Stimulated activated naive CD8-positive, alpha-beta T cell treated with anti-CD3 and anti-CD28 coated beads, Interleukin-15, Interleukin-2, amounts not matched to agents 100 ng/mL and 50 ng/mL, for 24 hours (primary cell): ENCODE measurements at regions not wholly inside any gene's neighbourhood (a gene's known extent, or its start where the extent isn't known, plus 50 kb on each side); places are given as distances from the start of the nearest gene placed in this dataset.

Experiments used
- H3K27ac Mint-ChIP-seq: one replicate; pipeline ENCODE4 v1.8.0; 2021; ENCODE audit warnings: mild to moderate bottlenecking, mixed read lengths
- H3K27me3 Mint-ChIP-seq: one replicate; pipeline ENCODE4 v1.8.0; 2021; ENCODE audit warnings: mixed read lengths
- H3K36me3 Mint-ChIP-seq: one replicate; pipeline ENCODE4 v1.8.0; 2021; ENCODE audit warnings: low read depth, mixed read lengths
- H3K4me1 Mint-ChIP-seq: one replicate; pipeline ENCODE4 v1.8.0; 2021; ENCODE audit warnings: low read depth, mixed read lengths
- H3K4me3 Mint-ChIP-seq: one replicate; pipeline ENCODE4 v1.8.0; 2021; ENCODE audit warnings: mild to moderate bottlenecking, mixed read lengths
- H3K9me3 Mint-ChIP-seq: one replicate; pipeline ENCODE4 v1.8.0; 2021; ENCODE audit warnings: mixed read lengths

DNA sequence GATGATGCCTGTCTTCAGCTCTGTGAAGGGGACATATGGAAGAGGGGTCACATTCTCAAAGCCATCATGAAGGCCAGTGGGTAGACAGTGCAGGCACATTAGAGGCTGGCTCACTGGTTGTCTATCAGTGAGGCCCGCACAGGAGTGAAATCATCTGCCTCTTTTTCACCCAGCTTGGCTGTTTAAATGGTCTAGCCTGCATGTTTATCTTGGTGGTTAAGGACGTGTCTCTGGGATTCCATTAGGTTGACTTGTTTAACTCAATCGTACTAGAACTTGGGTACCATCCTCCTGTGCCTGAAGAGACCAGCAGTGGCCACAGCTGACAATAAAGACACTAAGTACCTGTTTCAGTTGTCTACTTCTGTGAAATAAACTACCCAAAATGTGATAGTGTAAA is 219.3 kb downstream of the PLPP3 start:
- Mint-ChIP-seq H3K4me3 (no peak overlapping the region), H3K36me3 (no peaks in the 10 kb centered on the region), H3K4me1 (no peaks in the 10 kb centered on the region), H3K27me3 (peaks cover 4% of the 10 kb centered on the region), H3K9me3 (no peaks in the 10 kb centered on the region), H3K27ac (no peak overlapping the region)

DNA sequence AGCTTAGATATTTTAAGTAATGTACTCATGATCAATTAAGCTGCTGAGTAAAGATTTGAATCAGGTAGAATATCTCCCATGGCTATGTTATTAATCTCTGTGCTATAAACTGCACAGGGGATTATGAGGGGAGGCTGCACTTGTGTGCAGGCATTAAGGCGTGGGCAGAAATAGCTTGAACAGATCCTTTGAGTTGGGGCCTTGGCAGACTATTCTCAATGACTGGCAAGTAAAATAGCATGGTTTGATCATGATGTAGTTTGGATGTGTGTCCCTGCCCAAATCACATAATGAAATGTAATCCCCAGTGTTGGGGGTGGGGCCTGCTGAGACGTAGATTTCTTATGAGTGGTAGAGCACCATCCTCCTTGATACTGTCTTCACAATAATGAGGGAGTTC is 220.3 kb downstream of the PLPP3 start:
- peaks cover 4% of the 10 kb centered on the region for H3K27me3 Mint-ChIP-seq
- no peak overlapping the region for H3K27ac Mint-ChIP-seq
- H3K4me3 Mint-ChIP-seq = no peak overlapping the region
- H3K9me3 Mint-ChIP-seq = no peaks in the 10 kb centered on the region
- H3K4me1 Mint-ChIP-seq = no peaks in the 10 kb centered on the region
- H3K36me3 Mint-ChIP-seq = no peaks in the 10 kb centered on the region

DNA sequence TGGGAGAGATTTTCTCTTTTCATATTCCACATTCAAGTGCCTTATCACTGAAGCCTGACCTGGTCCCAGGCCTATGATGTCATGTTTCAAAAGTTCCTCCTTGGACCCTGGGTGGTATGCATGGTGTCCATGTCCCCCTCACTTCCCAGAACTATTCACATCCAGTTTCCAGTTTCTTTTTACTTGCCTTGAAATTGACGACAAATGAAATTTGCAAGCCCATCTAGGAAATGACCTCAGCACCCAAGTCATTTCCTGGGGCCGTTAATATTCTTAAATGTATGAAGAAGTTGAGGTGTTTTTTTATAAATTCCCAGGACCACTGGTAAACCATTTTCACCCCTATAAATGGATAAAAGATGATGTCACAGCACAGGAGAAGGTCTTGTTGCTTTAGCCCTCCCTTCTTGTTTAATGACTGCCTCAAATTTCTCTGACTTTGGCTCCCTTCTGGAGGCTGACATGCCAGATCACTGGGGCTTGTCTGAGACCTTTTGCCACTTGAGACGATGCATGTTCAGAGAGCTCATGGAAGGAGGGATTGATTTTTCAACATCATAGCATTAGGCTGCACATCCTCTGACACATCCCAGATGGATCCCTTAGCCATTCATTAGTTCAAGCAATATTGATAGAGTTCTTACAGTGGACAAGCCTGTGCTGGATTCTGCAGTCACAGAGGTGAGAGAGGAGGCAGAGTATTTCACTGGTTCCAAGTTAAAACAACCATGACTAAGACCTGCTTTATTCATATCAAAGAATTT is 221.3 kb downstream of the PLPP3 start:
- H3K9me3 Mint-ChIP-seq = no peaks in the 10 kb centered on the region
- peaks cover 6% of the 10 kb centered on the region for H3K27me3 Mint-ChIP-seq
- no peaks in the 10 kb centered on the region for H3K4me1 Mint-ChIP-seq
- no peak overlapping the region for H3K4me3 Mint-ChIP-seq
- no peaks in the 10 kb centered on the region for H3K36me3 Mint-ChIP-seq
- no peak overlapping the region for H3K27ac Mint-ChIP-seq

DNA sequence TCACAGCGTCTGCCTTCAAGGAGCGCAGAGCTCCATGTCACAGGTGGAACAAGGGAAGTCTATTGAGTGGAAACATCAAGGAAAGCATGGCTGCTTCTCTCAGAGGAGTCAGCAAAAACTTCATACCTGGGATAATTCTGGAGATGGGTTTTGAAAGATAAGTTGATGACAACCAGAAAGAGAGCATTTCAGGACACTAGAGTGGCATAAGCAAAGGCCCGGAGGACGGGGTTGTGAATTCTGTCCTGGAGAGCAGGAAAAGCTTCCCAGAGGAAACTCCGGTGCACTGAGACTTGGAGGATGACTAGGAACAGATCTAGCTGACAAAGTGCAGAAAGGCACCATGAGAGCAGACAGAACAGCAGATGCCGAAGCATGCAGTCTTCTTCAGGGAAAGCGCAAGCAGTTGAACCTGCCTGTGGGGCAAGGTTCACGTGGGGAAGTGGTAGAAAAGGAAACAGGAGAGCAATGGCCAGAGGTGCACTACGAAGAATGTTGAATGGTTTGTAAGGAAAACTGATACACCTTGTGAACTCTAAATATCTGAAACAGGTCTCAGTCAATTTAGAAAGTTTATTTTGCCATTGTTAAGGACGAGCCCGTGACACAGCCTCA is 222.9 kb downstream of the PLPP3 start:
- H3K27me3 Mint-ChIP-seq = peaks cover 7% of the 10 kb centered on the region
- no peaks in the 10 kb centered on the region for H3K4me1 Mint-ChIP-seq
- H3K27ac Mint-ChIP-seq = no peak overlapping the region
- no peaks in the 10 kb centered on the region for H3K9me3 Mint-ChIP-seq
- no peaks in the 10 kb centered on the region for H3K36me3 Mint-ChIP-seq
- no peak overlapping the region for H3K4me3 Mint-ChIP-seq

DNA sequence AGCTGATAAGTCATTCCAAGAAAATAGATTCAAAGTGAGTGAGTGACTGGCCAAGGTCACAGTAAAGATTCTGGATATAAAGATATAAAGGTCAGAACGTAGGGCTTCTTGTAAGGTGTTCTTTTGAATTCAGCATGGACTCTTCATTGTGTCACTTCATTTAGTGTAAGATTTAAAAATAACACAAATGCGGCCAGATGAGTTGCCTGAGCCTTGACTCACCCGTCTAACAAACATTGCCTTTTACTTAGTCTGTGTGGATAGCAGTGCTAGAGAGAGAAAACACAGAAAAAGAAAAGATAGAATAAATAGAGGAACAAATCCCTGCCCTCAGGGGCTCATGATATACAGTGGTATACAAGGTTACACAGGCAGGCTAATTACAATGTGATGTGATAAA is 223.4 kb downstream of the PLPP3 start:
- H3K27ac Mint-ChIP-seq = no peak overlapping the region
- H3K27me3 Mint-ChIP-seq = peaks cover 7% of the 10 kb centered on the region
- no peaks in the 10 kb centered on the region for H3K4me1 Mint-ChIP-seq

DNA sequence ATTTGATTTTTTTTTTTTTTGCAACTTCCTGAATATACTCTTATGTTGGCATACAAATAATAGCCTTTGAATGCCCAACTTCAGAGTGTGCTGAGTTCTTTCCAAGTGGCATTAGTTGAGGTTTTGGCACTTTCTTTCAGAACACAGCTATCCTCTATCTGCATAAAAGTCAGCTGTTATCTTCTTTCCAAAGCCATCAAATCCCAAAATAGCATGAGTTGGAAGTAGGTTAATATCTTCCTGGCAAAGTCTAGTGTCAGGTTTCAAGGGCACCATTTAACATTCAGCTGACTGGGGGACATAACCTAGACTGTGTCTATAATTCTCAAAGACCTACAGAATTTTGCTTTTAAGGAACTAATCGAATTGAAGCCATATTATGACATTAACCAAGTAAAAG is 223.9 kb downstream of the PLPP3 start:
- Mint-ChIP-seq H3K4me1 (no peaks in the 10 kb centered on the region), H3K36me3 (no peaks in the 10 kb centered on the region), H3K27me3 (peaks cover 7% of the 10 kb centered on the region)

More for the DNA sequence above, 223.4 kb downstream of the PLPP3 start:
- H3K36me3 Mint-ChIP-seq = no peaks in the 10 kb centered on the region
- no peaks in the 10 kb centered on the region for H3K9me3 Mint-ChIP-seq
- H3K4me3 Mint-ChIP-seq = no peak overlapping the region

DNA sequence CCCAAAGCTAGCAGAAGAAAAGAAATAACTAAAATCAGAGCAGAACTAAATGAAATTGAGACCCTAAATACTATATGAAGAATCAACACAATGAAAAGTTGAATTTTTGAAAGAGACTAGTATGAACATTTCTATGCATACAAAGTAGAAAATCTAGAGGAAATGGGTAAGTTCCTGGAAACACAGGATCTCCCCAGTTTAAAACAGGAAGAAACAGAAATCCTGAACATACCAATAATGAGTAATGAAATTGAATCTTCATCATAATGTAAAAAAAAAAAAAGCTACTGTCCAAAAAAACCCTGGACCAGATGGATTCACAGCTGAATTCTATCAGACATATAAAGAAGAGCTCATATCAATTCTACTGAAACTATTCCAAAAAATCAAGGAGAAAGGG is 233.5 kb downstream of the PLPP3 start:
- Mint-ChIP-seq H3K4me1 (no peaks in the 10 kb centered on the region), H3K4me3 (no peak overlapping the region)

More for the DNA sequence above, 223.9 kb downstream of the PLPP3 start:
- H3K9me3 Mint-ChIP-seq = no peaks in the 10 kb centered on the region
- no peak overlapping the region for H3K27ac Mint-ChIP-seq
- no peak overlapping the region for H3K4me3 Mint-ChIP-seq

DNA sequence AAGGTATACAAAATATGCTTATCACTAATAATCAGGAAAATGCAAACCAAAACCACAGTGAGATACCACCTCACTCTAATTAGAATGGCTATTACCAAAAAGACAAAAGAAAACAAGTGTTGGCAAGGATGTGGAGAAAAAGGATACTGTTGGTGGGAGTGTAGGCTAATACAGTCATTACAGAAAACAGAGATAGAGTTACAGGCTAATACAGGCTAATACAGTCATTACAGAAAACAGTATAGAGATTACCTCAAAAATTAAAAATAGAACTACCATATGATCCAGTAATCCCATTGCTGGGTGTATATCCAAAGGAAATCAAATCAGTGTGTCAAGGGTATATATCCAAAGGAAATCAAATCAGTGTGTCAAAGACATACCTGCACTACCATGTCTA is 238.4 kb downstream of the PLPP3 start:
- H3K36me3 Mint-ChIP-seq = no peaks in the 10 kb centered on the region
- no peak overlapping the region for H3K4me3 Mint-ChIP-seq
- H3K27ac Mint-ChIP-seq = no peak overlapping the region
- H3K4me1 Mint-ChIP-seq = no peaks in the 10 kb centered on the region
- peaks cover 11% of the 10 kb centered on the region for H3K27me3 Mint-ChIP-seq
- peaks cover 15% of the 10 kb centered on the region for H3K9me3 Mint-ChIP-seq

More for the DNA sequence above, 233.5 kb downstream of the PLPP3 start:
- Mint-ChIP-seq H3K27me3 (peaks cover 7% of the 10 kb centered on the region), H3K36me3 (no peaks in the 10 kb centered on the region), H3K9me3 (peaks cover 21% of the 10 kb centered on the region), H3K27ac (no peak overlapping the region)

DNA sequence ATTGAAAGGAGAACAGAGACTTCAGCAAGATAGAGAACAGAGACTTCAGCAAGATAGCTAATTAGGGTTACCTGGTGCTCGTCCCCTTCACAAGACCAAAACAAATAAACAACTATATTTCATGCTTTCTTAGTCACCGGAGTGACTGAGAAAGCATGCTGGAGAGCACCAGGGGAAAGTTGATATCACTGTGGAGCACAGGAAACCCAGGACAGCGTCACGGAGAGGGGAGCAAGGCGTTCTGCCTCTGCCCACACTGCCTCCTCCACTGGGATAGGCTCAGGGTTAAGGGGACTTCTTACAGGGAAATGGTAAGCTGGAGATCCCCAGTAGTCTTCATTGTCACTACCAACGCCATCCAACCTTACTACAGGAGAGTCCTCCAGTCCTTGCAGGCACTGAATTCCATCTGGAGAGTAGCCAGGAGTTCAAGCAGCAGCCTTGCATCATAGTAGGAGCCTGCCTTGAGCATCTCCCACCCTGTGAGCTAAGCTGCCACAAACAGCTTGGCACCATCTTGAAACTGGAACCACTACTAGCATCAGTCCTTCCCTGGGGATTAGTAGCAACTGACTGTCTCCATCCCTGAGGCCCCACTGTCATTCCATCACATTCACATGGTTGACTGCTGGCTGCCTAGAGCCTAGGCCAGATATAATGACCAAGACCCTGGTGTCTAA is 239.4 kb downstream of the PLPP3 start:
- no peak overlapping the region for H3K27ac Mint-ChIP-seq
- H3K27me3 Mint-ChIP-seq = peaks cover 11% of the 10 kb centered on the region
- H3K36me3 Mint-ChIP-seq = no peaks in the 10 kb centered on the region
- H3K4me3 Mint-ChIP-seq = no peak overlapping the region
- H3K9me3 Mint-ChIP-seq = peaks cover 11% of the 10 kb centered on the region
- H3K4me1 Mint-ChIP-seq = no peaks in the 10 kb centered on the region

DNA sequence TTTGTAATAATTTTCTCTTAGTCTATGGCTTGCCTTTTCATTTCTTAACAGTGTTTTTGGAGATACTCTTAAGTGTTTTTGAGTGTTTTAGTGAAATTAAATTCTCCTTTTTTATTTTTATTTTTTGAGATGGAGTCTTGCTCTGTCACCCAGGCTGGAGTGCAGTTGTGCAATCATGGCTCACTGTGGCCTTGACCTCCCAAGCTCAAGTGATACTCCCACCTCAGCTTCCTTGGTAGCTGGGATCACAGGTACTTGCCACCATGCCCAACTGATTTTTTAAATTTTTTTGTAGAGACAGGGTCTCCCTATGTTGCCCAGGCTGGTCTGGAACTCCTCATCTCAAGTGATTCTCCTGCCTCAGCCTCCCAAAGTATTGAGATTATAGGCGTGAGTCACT is 240.3 kb downstream of the PLPP3 start:
- no peaks in the 10 kb centered on the region for H3K4me1 Mint-ChIP-seq
- H3K27me3 Mint-ChIP-seq = peaks cover 11% of the 10 kb centered on the region
- H3K9me3 Mint-ChIP-seq = peaks cover 5% of the 10 kb centered on the region
- no peak overlapping the region for H3K27ac Mint-ChIP-seq
- H3K4me3 Mint-ChIP-seq = no peak overlapping the region
- H3K36me3 Mint-ChIP-seq = no peaks in the 10 kb centered on the region

DNA sequence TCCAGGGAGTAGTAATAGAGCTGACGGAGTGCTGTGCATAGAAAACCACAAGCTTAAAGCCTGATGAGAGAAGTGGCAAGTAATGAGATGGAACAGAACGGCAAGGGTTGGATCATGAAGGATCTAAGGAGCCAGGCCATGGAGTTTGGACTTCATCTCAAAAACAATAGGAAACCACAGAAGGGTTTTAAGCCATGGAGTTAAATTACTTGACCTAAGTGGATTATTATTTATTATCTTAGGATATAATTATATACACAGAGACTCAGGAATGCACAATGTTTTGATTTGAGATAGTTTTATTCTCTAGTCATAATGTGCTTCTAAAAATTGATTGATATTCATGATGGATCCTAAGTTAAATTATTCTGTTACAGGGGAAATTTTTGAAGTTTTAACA is 242.4 kb downstream of the PLPP3 start:
- Mint-ChIP-seq H3K9me3 (peaks cover 4% of the 10 kb centered on the region), H3K4me1 (no peaks in the 10 kb centered on the region), H3K36me3 (no peaks in the 10 kb centered on the region), H3K27ac (no peak overlapping the region), H3K4me3 (no peak overlapping the region), H3K27me3 (peaks cover 11% of the 10 kb centered on the region)

DNA sequence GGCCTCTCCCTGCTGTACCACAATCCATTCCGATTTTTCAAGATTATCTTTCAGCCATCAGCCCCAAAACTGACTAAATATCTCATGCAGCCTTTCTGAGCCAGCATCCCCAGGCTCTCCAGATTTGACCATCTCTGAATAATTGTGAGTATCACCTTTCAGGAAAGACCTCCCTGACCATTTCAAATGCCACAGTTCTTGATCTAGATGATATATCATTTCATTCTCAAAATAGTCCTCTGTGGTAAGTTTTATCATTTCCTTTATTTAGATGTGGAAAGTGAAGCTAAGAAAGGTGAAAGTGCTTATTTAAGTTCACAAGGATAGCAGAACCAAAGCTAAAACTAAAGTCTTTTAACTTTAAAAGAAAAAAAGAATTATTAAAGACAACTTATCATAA is 244.0 kb downstream of the PLPP3 start:
- Mint-ChIP-seq H3K4me1 (peaks cover 2% of the 10 kb centered on the region), H3K4me3 (no peak overlapping the region), H3K36me3 (no peaks in the 10 kb centered on the region), H3K27me3 (no peaks in the 10 kb centered on the region), H3K9me3 (peaks cover 2% of the 10 kb centered on the region), H3K27ac (no peak overlapping the region)

DNA sequence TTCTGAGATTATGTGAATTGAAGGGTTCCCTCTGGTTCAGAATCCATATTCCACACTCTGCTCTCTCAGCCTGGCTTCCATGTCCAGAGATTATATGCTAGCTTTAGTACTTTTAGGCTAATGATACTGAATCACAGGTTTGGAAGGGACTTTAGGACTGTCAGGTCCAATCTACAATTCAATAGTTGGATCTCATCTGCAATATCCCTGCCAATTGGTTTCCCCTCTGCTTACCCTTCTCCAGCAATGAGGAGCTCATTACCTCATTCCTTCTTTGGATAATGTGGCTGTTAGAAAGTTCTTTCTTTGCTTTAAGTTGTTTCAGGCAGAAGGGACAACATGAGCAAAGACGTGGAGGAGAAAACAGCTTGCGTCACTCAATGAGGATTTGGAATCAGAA is 245.3 kb downstream of the PLPP3 start:
- Mint-ChIP-seq H3K9me3 (peaks cover 4% of the 10 kb centered on the region), H3K27me3 (no peaks in the 10 kb centered on the region), H3K4me3 (no peak overlapping the region), H3K27ac (no peak overlapping the region), H3K4me1 (peaks cover 5% of the 10 kb centered on the region), H3K36me3 (no peaks in the 10 kb centered on the region)

DNA sequence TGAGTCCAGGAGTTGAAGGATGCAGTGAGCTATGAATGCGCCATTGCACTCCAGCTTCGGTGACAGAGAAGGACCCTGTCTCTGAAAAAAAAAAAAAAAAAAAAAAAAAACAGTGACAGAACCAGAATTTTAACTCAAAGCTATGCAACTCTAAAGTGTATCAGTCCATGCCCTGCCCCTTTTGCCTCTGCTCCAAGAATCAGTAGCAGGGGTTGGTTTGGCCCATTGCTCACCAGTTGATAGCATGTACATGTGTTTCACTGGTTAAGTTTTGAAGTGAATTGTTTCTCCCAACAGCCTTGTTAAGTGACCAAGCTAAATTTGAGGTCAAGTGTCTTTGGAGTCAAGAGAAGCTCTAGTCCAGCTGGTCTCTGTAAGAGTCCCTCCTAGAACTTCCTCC is 245.9 kb downstream of the PLPP3 start:
- H3K27ac Mint-ChIP-seq = no peak overlapping the region
- H3K4me1 Mint-ChIP-seq = peaks cover 5% of the 10 kb centered on the region
- H3K27me3 Mint-ChIP-seq = no peaks in the 10 kb centered on the region
- H3K36me3 Mint-ChIP-seq = no peaks in the 10 kb centered on the region
- peaks cover 4% of the 10 kb centered on the region for H3K9me3 Mint-ChIP-seq
- no peak overlapping the region for H3K4me3 Mint-ChIP-seq

DNA sequence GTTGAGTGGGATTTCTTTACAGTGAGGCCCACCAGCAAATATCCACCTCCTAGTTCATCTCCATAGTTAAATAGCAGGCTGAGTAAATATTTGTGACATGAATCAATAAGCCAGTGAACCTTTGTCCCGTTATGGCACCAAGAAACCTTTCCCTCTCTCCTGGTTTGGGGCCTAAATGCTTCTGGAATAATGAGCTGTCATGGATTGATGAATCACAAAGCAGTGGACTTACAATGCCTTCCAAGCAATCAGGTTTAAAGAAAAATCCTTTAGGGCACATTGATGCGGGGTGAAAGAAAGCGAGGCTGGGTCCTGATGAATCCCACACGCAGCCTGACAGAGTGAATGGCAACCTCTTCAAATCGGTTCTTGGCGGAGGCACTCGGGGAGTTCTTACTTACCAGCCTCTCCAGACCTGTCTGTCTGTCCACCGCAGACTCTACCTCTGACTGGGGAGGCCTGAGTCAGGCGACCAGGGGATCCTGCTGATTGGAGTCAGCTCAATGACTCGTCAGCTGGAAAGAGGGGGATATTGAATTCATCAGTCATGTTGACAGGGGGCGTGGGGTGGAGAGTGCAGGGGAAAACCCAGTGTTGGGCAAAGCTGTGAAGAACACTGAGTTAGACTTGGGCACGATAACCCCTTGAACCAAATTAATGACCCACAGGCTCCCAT is 247.3 kb downstream of the PLPP3 start:
- H3K36me3 Mint-ChIP-seq = no peaks in the 10 kb centered on the region
- no peak overlapping the region for H3K4me3 Mint-ChIP-seq
- no peaks in the 10 kb centered on the region for H3K27me3 Mint-ChIP-seq
- H3K27ac Mint-ChIP-seq = no peak overlapping the region
- peaks cover 4% of the 10 kb centered on the region for H3K9me3 Mint-ChIP-seq
- peaks cover 5% of the 10 kb centered on the region for H3K4me1 Mint-ChIP-seq
